DND-41 (cell line): ENCODE measurements at regions not wholly inside any gene's neighbourhood (a gene's known extent, or its start where the extent isn't known, plus 50 kb on each side); places are given as distances from the start of the nearest gene placed in this dataset.

Experiments used
- CTCF ChIP-seq: IDR thresholded peaks from 2 replicates; pipeline ENCODE4 v1.5.1; 2012; ENCODE audit warnings: borderline replicate concordance, low read length, moderate library complexity, mild to moderate bottlenecking; ENCODE audit not compliant: poor library complexity, severe bottlenecking; ENCODE audit errors: extremely low read depth
- EZH2 ChIP-seq: IDR thresholded peaks from 3 replicates; pipeline ENCODE4 v1.6.1; 2012; ENCODE audit warnings: borderline replicate concordance, low read depth, mild to moderate bottlenecking, moderate library complexity, low read length, inconsistent platforms; ENCODE audit not compliant: severe bottlenecking

DNA sequence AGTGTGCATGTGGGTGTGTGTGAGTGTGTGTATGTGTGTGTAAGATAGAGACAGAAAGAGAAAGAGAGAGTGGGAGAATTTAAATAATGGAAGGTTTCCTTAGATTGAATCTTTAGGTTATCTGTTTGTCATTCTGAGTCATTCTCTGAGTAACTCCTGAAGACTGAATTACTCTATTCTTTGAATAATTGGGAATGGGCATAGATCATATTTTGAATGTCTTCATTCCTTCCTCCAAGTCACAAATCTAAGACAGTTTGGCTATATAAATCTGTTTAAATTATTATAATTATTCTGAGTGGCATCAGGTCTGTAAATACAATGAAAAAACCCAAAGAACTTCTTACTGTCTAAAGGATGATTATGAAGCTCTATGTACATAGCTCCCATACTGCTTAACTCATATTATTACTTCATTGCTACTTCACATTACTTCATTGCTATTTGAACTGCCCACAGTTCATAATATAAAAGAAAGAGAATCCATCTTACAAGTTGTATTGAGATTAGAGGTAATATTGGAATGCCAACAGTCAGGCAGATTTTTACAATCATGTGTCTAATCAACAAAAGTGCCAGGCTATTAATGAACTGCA is 346.6 kb upstream of the CCDC179 start:
- TF ChIP-seq CTCF (no peak), EZH2 (no peak)
